ENCODE measurements at regions not wholly inside any gene's neighbourhood (a gene's known extent, or its start where the extent isn't known, plus 50 kb on each side); places are given as distances from the start of the nearest gene placed in this dataset.
"Not testable (repeated sequence)": the region's sequence is repeated elsewhere in the genome, so short reads cannot be mapped to it uniquely, and the experiment has no call there.

GRCh38 chr4:38406243-38406642 lies 257.8 kb upstream of the KLF3 start:
- POLR2A ChIA-PET = no interaction called here
- no peak for DNase-seq
- Mint-ChIP-seq H3K27me3 (no peaks in the 10 kb centered on the region), H3K9me3 (peaks cover 4% of the 10 kb centered on the region), H3K4me3 (no peak overlapping the region), H3K36me3 (peaks cover 3% of the 10 kb centered on the region), H3K27ac (no peak overlapping the region), H3K4me1 (peaks cover 2% of the 10 kb centered on the region)
- no peak for ATAC-seq (ENCODE audit: low read depth)

- POLR2A ChIA-PET = no interaction called here
- ATAC-seq (ENCODE audit: low read depth) = no peak
Measured at GRCh38 chr4:38409852-38410251, 254.1 kb upstream of the KLF3 start.

GRCh38 chr4:38411092-38411491 lies 252.9 kb upstream of the KLF3 start:
- no peaks in the 10 kb centered on the region for H3K9me3 Mint-ChIP-seq
- H3K36me3 Mint-ChIP-seq = no peaks in the 10 kb centered on the region
- DNase-seq = no peak
- no peak for ATAC-seq (ENCODE audit: low read depth)
- peaks cover 14% of the 10 kb centered on the region for H3K4me1 Mint-ChIP-seq
- H3K4me3 Mint-ChIP-seq = no peak overlapping the region
- POLR2A ChIA-PET = no interaction called here
- H3K27me3 Mint-ChIP-seq = no peaks in the 10 kb centered on the region
- no peak overlapping the region for H3K27ac Mint-ChIP-seq

More at GRCh38 chr4:38409852-38410251, 254.1 kb upstream of the KLF3 start:
- Mint-ChIP-seq H3K27ac (no peak overlapping the region), H3K36me3 (no peaks in the 10 kb centered on the region), H3K27me3 (no peaks in the 10 kb centered on the region), H3K4me1 (peaks cover 9% of the 10 kb centered on the region), H3K4me3 (no peak overlapping the region), H3K9me3 (peaks cover 2% of the 10 kb centered on the region)
- DNase-seq = no peak

- Mint-ChIP-seq H3K27ac (no peak overlapping the region), H3K36me3 (no peaks in the 10 kb centered on the region), H3K4me1 (peaks cover 14% of the 10 kb centered on the region)
Measured at GRCh38 chr4:38411981-38412536, 251.9 kb upstream of the KLF3 start.

GRCh38 chr4:38413524-38414341 lies 250.3 kb upstream of the KLF3 start:
- H3K4me3 Mint-ChIP-seq = no peak overlapping the region
- POLR2A ChIA-PET = no interaction called here

More at GRCh38 chr4:38411981-38412536, 251.9 kb upstream of the KLF3 start:
- ATAC-seq (ENCODE audit: low read depth) (no peak), DNase-seq (no peak)
- no peak overlapping the region for H3K4me3 Mint-ChIP-seq
- POLR2A ChIA-PET = no interaction called here
- no peaks in the 10 kb centered on the region for H3K27me3 Mint-ChIP-seq
- no peaks in the 10 kb centered on the region for H3K9me3 Mint-ChIP-seq

GRCh38 chr4:38414410-38414809 lies 249.6 kb upstream of the KLF3 start:
- no peak for DNase-seq
- Mint-ChIP-seq H3K36me3 (no peaks in the 10 kb centered on the region), H3K27ac (no peak overlapping the region), H3K4me1 (peaks cover 12% of the 10 kb centered on the region), H3K9me3 (peaks cover 1% of the 10 kb centered on the region), H3K27me3 (no peaks in the 10 kb centered on the region), H3K4me3 (no peak overlapping the region)
- POLR2A ChIA-PET = no interaction called here
- ATAC-seq (ENCODE audit: low read depth) = no peak

More at GRCh38 chr4:38413524-38414341, 250.3 kb upstream of the KLF3 start:
- no peaks in the 10 kb centered on the region for H3K27me3 Mint-ChIP-seq
- DNase-seq = no peak
- H3K36me3 Mint-ChIP-seq = no peaks in the 10 kb centered on the region
- peaks cover 14% of the 10 kb centered on the region for H3K4me1 Mint-ChIP-seq
- no peak for ATAC-seq (ENCODE audit: low read depth)
- H3K9me3 Mint-ChIP-seq = peaks cover 1% of the 10 kb centered on the region
- H3K27ac Mint-ChIP-seq = no peak overlapping the region

- Mint-ChIP-seq H3K4me3 (peak overlapping the region; percentile 68), H3K36me3 (peaks cover 5% of the 10 kb centered on the region), H3K9me3 (peaks cover 9% of the 10 kb centered on the region), H3K27me3 (no peaks in the 10 kb centered on the region), H3K4me1 (peaks cover 12% of the 10 kb centered on the region), H3K27ac (peak overlapping the region; percentile 49)
- POLR2A ChIA-PET = no interaction called here
- ATAC-seq (ENCODE audit: low read depth) = no peak
- DNase-seq = no peak
Measured at GRCh38 chr4:38415682-38416081, 248.3 kb upstream of the KLF3 start.

GRCh38 chr4:38416450-38417014 lies 247.5 kb upstream of the KLF3 start:
- ATAC-seq (ENCODE audit: low read depth) = no peak
- POLR2A ChIA-PET = no interaction called here
- peaks cover 9% of the 10 kb centered on the region for H3K9me3 Mint-ChIP-seq

GRCh38 chr4:38420254-38420653 lies 243.7 kb upstream of the KLF3 start:
- DNase-seq; ATAC-seq (ENCODE audit: low read depth); H3K27ac Mint-ChIP-seq; H3K4me3 Mint-ChIP-seq; H3K4me1 Mint-ChIP-seq; POLR2A ChIA-PET; H3K36me3 Mint-ChIP-seq; H3K27me3 Mint-ChIP-seq: not testable (repeated sequence)
- peaks cover 12% of the 10 kb centered on the region for H3K9me3 Mint-ChIP-seq

More at GRCh38 chr4:38416450-38417014, 247.5 kb upstream of the KLF3 start:
- DNase-seq = no peak
- no peak overlapping the region for H3K27ac Mint-ChIP-seq
- no peak overlapping the region for H3K4me3 Mint-ChIP-seq
- no peaks in the 10 kb centered on the region for H3K27me3 Mint-ChIP-seq
- H3K4me1 Mint-ChIP-seq = peaks cover 12% of the 10 kb centered on the region
- H3K36me3 Mint-ChIP-seq = peaks cover 5% of the 10 kb centered on the region

GRCh38 chr4:38422850-38423249 lies 241.1 kb upstream of the KLF3 start:
- POLR2A ChIA-PET = no interaction called here
- Mint-ChIP-seq H3K4me3 (no peak overlapping the region), H3K27ac (no peak overlapping the region), H3K27me3 (no peaks in the 10 kb centered on the region), H3K9me3 (peaks cover 13% of the 10 kb centered on the region), H3K36me3 (peaks cover 5% of the 10 kb centered on the region), H3K4me1 (no peaks in the 10 kb centered on the region)
- DNase-seq (no peak), ATAC-seq (ENCODE audit: low read depth) (no peak)

GRCh38 chr4:38424151-38424871 lies 239.7 kb upstream of the KLF3 start:
- Mint-ChIP-seq H3K27ac (no peak overlapping the region), H3K9me3 (peaks cover 11% of the 10 kb centered on the region), H3K27me3 (no peaks in the 10 kb centered on the region), H3K4me3 (no peak overlapping the region), H3K4me1 (peaks cover 1% of the 10 kb centered on the region), H3K36me3 (peaks cover 5% of the 10 kb centered on the region)
- ATAC-seq (ENCODE audit: low read depth) (no peak), DNase-seq (no peak)
- POLR2A ChIA-PET = no interaction called here

GRCh38 chr4:38426532-38426931 lies 237.5 kb upstream of the KLF3 start:
- Mint-ChIP-seq H3K9me3 (peaks cover 8% of the 10 kb centered on the region), H3K27ac (no peak overlapping the region)
- POLR2A ChIA-PET = no interaction called here

GRCh38 chr4:38430841-38431240 lies 233.2 kb upstream of the KLF3 start:
- ATAC-seq (ENCODE audit: low read depth) (no peak), DNase-seq (no peak)
- POLR2A ChIA-PET = no interaction called here
- Mint-ChIP-seq H3K36me3 (peaks cover 2% of the 10 kb centered on the region), H3K27me3 (no peaks in the 10 kb centered on the region), H3K9me3 (peaks cover 20% of the 10 kb centered on the region), H3K27ac (no peak overlapping the region), H3K4me3 (no peak overlapping the region), H3K4me1 (peaks cover 1% of the 10 kb centered on the region)

More at GRCh38 chr4:38426532-38426931, 237.5 kb upstream of the KLF3 start:
- no peaks in the 10 kb centered on the region for H3K27me3 Mint-ChIP-seq
- DNase-seq (no peak), ATAC-seq (ENCODE audit: low read depth) (no peak)
- peaks cover 1% of the 10 kb centered on the region for H3K4me1 Mint-ChIP-seq
- H3K4me3 Mint-ChIP-seq = no peak overlapping the region
- H3K36me3 Mint-ChIP-seq = no peaks in the 10 kb centered on the region
